Peyer's patch (tissue), 4 donors: ENCODE measurements at regions not wholly inside any gene's neighbourhood (a gene's known extent, or its start where the extent isn't known, plus 50 kb on each side); places are given as distances from the start of the nearest gene placed in this dataset.
A peak's percentile ranks its signal among the peaks of the same experiment; 100 is the strongest.

Experiments used
- POLR2A ChIP-seq, 2 donors: fragments of 450-650 bp; IDR thresholded peaks; one replicate each; pipeline ENCODE4 v1.5.1; 2017; ENCODE audit warnings: antibody characterized with exemption in 2 of 2, mild to moderate bottlenecking in 2 of 2, moderate library complexity in 2 of 2
- TF ChIP-seq, protein P1 (sequence below), 6 experiments: fragments of 450-650 bp in 4 of 6; fragments of 200-600 bp in 2 of 6; sonication (generic) in 1 of 6; IDR thresholded peaks; one replicate each; pipeline ENCODE4 v1.5.1; 2017 to 2019; ENCODE audit warnings: antibody characterized with exemption in 6 of 6, mild to moderate bottlenecking in 3 of 6, moderate library complexity in 1 of 6

DNA sequence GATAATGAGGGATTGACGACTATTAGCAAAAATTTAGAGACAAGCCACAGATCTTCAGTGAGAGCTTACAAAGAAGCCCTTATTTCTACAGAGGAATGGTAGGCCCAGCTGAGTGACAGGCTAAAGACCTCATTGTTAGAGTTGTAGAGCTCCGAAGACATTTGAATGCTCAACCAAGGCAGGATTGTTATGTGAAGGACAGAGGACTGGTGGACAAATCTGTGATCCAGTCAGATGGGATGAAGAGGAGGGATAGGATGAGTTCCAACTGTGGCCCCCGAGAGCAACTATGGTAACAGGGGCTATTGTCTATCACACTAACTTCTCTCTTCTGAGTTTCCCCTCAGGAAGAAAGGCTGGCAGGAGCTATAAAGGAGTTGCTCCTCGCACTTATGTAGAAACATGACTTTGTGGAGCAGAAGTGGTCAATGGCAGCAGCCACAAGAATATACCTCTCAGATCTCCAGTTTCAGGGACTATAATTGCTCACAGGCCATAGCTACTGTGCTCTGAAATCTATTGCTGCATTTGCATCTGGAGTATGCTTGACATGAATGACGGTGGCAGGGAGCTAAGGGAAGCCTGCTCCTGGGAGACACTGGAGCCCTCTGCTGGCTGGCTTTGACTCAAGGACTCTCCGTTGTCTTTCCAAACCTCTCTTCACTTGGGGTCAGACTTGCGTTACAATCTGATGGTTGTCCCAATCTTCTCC lies 50.3 kb upstream of the GREB1L start:
- TF ChIP-seq, protein P1, sequence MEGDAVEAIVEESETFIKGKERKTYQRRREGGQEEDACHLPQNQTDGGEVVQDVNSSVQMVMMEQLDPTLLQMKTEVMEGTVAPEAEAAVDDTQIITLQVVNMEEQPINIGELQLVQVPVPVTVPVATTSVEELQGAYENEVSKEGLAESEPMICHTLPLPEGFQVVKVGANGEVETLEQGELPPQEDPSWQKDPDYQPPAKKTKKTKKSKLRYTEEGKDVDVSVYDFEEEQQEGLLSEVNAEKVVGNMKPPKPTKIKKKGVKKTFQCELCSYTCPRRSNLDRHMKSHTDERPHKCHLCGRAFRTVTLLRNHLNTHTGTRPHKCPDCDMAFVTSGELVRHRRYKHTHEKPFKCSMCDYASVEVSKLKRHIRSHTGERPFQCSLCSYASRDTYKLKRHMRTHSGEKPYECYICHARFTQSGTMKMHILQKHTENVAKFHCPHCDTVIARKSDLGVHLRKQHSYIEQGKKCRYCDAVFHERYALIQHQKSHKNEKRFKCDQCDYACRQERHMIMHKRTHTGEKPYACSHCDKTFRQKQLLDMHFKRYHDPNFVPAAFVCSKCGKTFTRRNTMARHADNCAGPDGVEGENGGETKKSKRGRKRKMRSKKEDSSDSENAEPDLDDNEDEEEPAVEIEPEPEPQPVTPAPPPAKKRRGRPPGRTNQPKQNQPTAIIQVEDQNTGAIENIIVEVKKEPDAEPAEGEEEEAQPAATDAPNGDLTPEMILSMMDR (IDR thresholded peaks at IDR 0.05), result peak in 4 of 6 experiments; percentile 28 to 50 (median 41)
- no peak for TF ChIP-seq POLR2A (IDR thresholded peaks at IDR 0.05)
